Stimulated activated CD4-positive, alpha-beta T cell treated with anti-CD3 and anti-CD28 coated beads, Interleukin-12 subunit alpha, Interleukin-12 subunit beta, amount 100 ng/mL, for 48 hours (primary cell): ENCODE measurements at regions not wholly inside any gene's neighbourhood (a gene's known extent, or its start where the extent isn't known, plus 50 kb on each side); places are given as distances from the start of the nearest gene placed in this dataset.
"Not testable (repeated sequence)": the region's sequence is repeated elsewhere in the genome, so short reads cannot be mapped to it uniquely, and the experiment has no call there.

Experiments used
- DNase-seq, 3 donors: peaks; one replicate each; pipeline ENCODE4 v3.0.0-alpha.2; 2020; ENCODE audit warnings: low read depth in 2 of 3, low spot score in 1 of 3

GRCh38 chr16:88162778-88163177, 211.5 kb downstream of the BANP start:
- not testable (repeated sequence) for DNase-seq

GRCh38 chr16:88164196-88165039, 213.2 kb downstream of the BANP start:
- not testable (repeated sequence) for DNase-seq

- not testable (repeated sequence) for DNase-seq
Measured at GRCh38 chr16:88165040-88165544, 213.9 kb downstream of the BANP start.

- not testable (repeated sequence) for DNase-seq
Measured at GRCh38 chr16:88165683-88166082, 214.4 kb downstream of the BANP start.

- not testable (repeated sequence) for DNase-seq
Measured at GRCh38 chr16:88166209-88166773, 215.1 kb downstream of the BANP start.

GRCh38 chr16:88167798-88168556, 214.8 kb upstream of the ZNF469 start:
- DNase-seq = not testable (repeated sequence)

GRCh38 chr16:88168557-88168949, 214.2 kb upstream of the ZNF469 start:
- DNase-seq = not testable (repeated sequence)

GRCh38 chr16:88169136-88169830, 213.5 kb upstream of the ZNF469 start:
- DNase-seq = not testable (repeated sequence)

GRCh38 chr16:88169831-88170165, 213.0 kb upstream of the ZNF469 start:
- not testable (repeated sequence) for DNase-seq

- no peak for DNase-seq
Measured at GRCh38 chr16:88170528-88170991, 212.2 kb upstream of the ZNF469 start.

- not testable (repeated sequence) for DNase-seq
Measured at GRCh38 chr16:88171126-88171525, 211.6 kb upstream of the ZNF469 start.

GRCh38 chr16:88176184-88176583, 206.6 kb upstream of the ZNF469 start:
- not testable (repeated sequence) for DNase-seq

- DNase-seq = not testable (repeated sequence)
Measured at GRCh38 chr16:88176591-88177180, 206.1 kb upstream of the ZNF469 start.

- DNase-seq = not testable (repeated sequence)
Measured at GRCh38 chr16:88178251-88178650, 204.5 kb upstream of the ZNF469 start.

- DNase-seq = not testable (repeated sequence)
Measured at GRCh38 chr16:88178896-88179295, 203.9 kb upstream of the ZNF469 start.

- DNase-seq = not testable (repeated sequence)
Measured at GRCh38 chr16:88182967-88183881, 199.5 kb upstream of the ZNF469 start.

- not testable (repeated sequence) for DNase-seq
Measured at GRCh38 chr16:88184053-88184452, 198.7 kb upstream of the ZNF469 start.

GRCh38 chr16:88184566-88185355, 198.0 kb upstream of the ZNF469 start:
- not testable (repeated sequence) for DNase-seq

GRCh38 chr16:88185406-88185805, 197.4 kb upstream of the ZNF469 start:
- not testable (repeated sequence) for DNase-seq
